Activated T-cell treated with anti-CD3 and anti-CD28 coated beads, Interleukin-2, amount 50 U/mL, for 72 hours (primary cell): ENCODE measurements at regions not wholly inside any gene's neighbourhood (a gene's known extent, or its start where the extent isn't known, plus 50 kb on each side); places are given as distances from the start of the nearest gene placed in this dataset.

Source experiments
- ATAC-seq, 2 donors: fragments of 150-1000 bp; cut with Tn5 transposase; replicated peaks in 1 of 2; 2 replicates each; pipeline ENCODE4 v1.10.0; 2021; ENCODE audit warnings: moderate library complexity in 2 of 2, mild to moderate bottlenecking in 1 of 2
- DNase-seq, 2 donors: peaks; one replicate each; pipeline ENCODE4 v3.0.0; 2021 to 2022; ENCODE audit warnings: mixed read lengths in 1 of 2
- H3K27ac Mint-ChIP-seq: one replicate; pipeline ENCODE4 v1.8.0; 2022; ENCODE audit warnings: mild to moderate bottlenecking, moderate library complexity, mixed read lengths
- H3K27me3 Mint-ChIP-seq: one replicate; pipeline ENCODE4 v1.8.0; 2022; ENCODE audit warnings: low read depth, mixed read lengths
- H3K36me3 Mint-ChIP-seq, 2 donors: one replicate each; pipeline ENCODE4 v1.8.0; 2022; ENCODE audit warnings: mixed read lengths in 2 of 2, mild to moderate bottlenecking in 1 of 2; ENCODE audit not compliant: insufficient read depth in 2 of 2
- H3K4me1 Mint-ChIP-seq: one replicate; pipeline ENCODE4 v1.8.0; 2022; ENCODE audit warnings: low read depth, mixed read lengths
- H3K4me3 Mint-ChIP-seq, 2 donors: one replicate each; pipeline ENCODE4 v1.8.0; 2022; ENCODE audit warnings: mild to moderate bottlenecking in 2 of 2, mixed read lengths in 2 of 2, moderate library complexity in 2 of 2
- H3K9me3 Mint-ChIP-seq, 2 donors: one replicate each; pipeline ENCODE4 v1.8.0; 2022; ENCODE audit warnings: mixed read lengths in 2 of 2

GRCh38 chr2:64853306-64853705 is 135.9 kb upstream of the SLC1A4 start:
- H3K36me3 Mint-ChIP-seq, result no peaks in the 10 kb centered on the region
- no peak overlapping the region for H3K4me3 Mint-ChIP-seq
- ATAC-seq (no peak), DNase-seq (no peak)
- H3K27me3 Mint-ChIP-seq, result peaks cover 7% of the 10 kb centered on the region
- peaks cover 7% of the 10 kb centered on the region for H3K4me1 Mint-ChIP-seq
- no peak overlapping the region for H3K27ac Mint-ChIP-seq
- no peaks in the 10 kb centered on the region for H3K9me3 Mint-ChIP-seq

GRCh38 chr2:64853894-64854293 is 135.3 kb upstream of the SLC1A4 start:
- ATAC-seq, result no peak
- H3K4me3 Mint-ChIP-seq, result no peak overlapping the region
- no peak for DNase-seq
- H3K9me3 Mint-ChIP-seq, result no peaks in the 10 kb centered on the region
- peaks cover 12% of the 10 kb centered on the region for H3K27me3 Mint-ChIP-seq
- no peak overlapping the region for H3K27ac Mint-ChIP-seq
- peaks cover 10% of the 10 kb centered on the region for H3K4me1 Mint-ChIP-seq
- H3K36me3 Mint-ChIP-seq, result no peaks in the 10 kb centered on the region

- ATAC-seq (peak; percentile 36 to 76), DNase-seq (no peak)
- Mint-ChIP-seq H3K9me3 (no peaks in the 10 kb centered on the region), H3K4me3 (no peak overlapping the region), H3K36me3 (no peaks in the 10 kb centered on the region), H3K4me1 (peaks cover 15% of the 10 kb centered on the region), H3K27me3 (peaks cover 16% of the 10 kb centered on the region), H3K27ac (no peak overlapping the region)
Measured at GRCh38 chr2:64854773-64855237, 134.4 kb upstream of the SLC1A4 start.

- Mint-ChIP-seq H3K27me3 (peaks cover 16% of the 10 kb centered on the region), H3K27ac (no peak overlapping the region), H3K36me3 (no peaks in the 10 kb centered on the region), H3K9me3 (no peaks in the 10 kb centered on the region), H3K4me1 (peaks cover 15% of the 10 kb centered on the region), H3K4me3 (no peak overlapping the region)
- DNase-seq, result no peak
- ATAC-seq, result no peak
Measured at GRCh38 chr2:64857581-64858471, 131.4 kb upstream of the SLC1A4 start.

- ATAC-seq, result no peak
Measured at GRCh38 chr2:64858541-64859311, 130.5 kb upstream of the SLC1A4 start.

GRCh38 chr2:64859312-64860212 is 129.6 kb upstream of the SLC1A4 start:
- H3K4me3 Mint-ChIP-seq, result peak overlapping the region in 1 of 2 donors; percentile 56
- no peaks in the 10 kb centered on the region for H3K36me3 Mint-ChIP-seq
- ATAC-seq (peak; percentile 27 to 51), DNase-seq (peak in 1 of 2 donors; percentile 32)
- H3K27ac Mint-ChIP-seq, result no peak overlapping the region
- H3K27me3 Mint-ChIP-seq, result peaks cover 16% of the 10 kb centered on the region
- peaks cover 13% of the 10 kb centered on the region for H3K4me1 Mint-ChIP-seq
- no peaks in the 10 kb centered on the region for H3K9me3 Mint-ChIP-seq

More at GRCh38 chr2:64858541-64859311, 130.5 kb upstream of the SLC1A4 start:
- peaks cover 16% of the 10 kb centered on the region for H3K27me3 Mint-ChIP-seq
- H3K4me1 Mint-ChIP-seq, result peaks cover 15% of the 10 kb centered on the region
- DNase-seq, result no peak
- H3K4me3 Mint-ChIP-seq, result peak overlapping the region in 1 of 2 donors; percentile 56
- H3K36me3 Mint-ChIP-seq, result no peaks in the 10 kb centered on the region
- no peak overlapping the region for H3K27ac Mint-ChIP-seq
- no peaks in the 10 kb centered on the region for H3K9me3 Mint-ChIP-seq

- no peaks in the 10 kb centered on the region for H3K9me3 Mint-ChIP-seq
- DNase-seq (no peak), ATAC-seq (no peak)
- no peaks in the 10 kb centered on the region for H3K36me3 Mint-ChIP-seq
- no peak overlapping the region for H3K27ac Mint-ChIP-seq
- peaks cover 8% of the 10 kb centered on the region for H3K4me1 Mint-ChIP-seq
- no peak overlapping the region for H3K4me3 Mint-ChIP-seq
- H3K27me3 Mint-ChIP-seq, result peaks cover 16% of the 10 kb centered on the region
Measured at GRCh38 chr2:64860276-64860885, 128.8 kb upstream of the SLC1A4 start.

GRCh38 chr2:64860936-64861335 is 128.3 kb upstream of the SLC1A4 start:
- no peak overlapping the region for H3K27ac Mint-ChIP-seq
- no peak for DNase-seq
- no peaks in the 10 kb centered on the region for H3K36me3 Mint-ChIP-seq
- no peaks in the 10 kb centered on the region for H3K9me3 Mint-ChIP-seq
- peaks cover 8% of the 10 kb centered on the region for H3K4me1 Mint-ChIP-seq
- H3K27me3 Mint-ChIP-seq, result peaks cover 16% of the 10 kb centered on the region
- H3K4me3 Mint-ChIP-seq, result no peak overlapping the region
- no peak for ATAC-seq

- DNase-seq, result no peak
- ATAC-seq, result no peak
- H3K27me3 Mint-ChIP-seq, result peaks cover 23% of the 10 kb centered on the region
- no peaks in the 10 kb centered on the region for H3K9me3 Mint-ChIP-seq
- H3K36me3 Mint-ChIP-seq, result no peaks in the 10 kb centered on the region
- peaks cover 8% of the 10 kb centered on the region for H3K4me1 Mint-ChIP-seq
- no peak overlapping the region for H3K4me3 Mint-ChIP-seq
- no peak overlapping the region for H3K27ac Mint-ChIP-seq
Measured at GRCh38 chr2:64861452-64862397, 127.5 kb upstream of the SLC1A4 start.

GRCh38 chr2:64862623-64863022 is 126.6 kb upstream of the SLC1A4 start:
- no peaks in the 10 kb centered on the region for H3K36me3 Mint-ChIP-seq
- peak; percentile 26 to 27 for ATAC-seq
- H3K27ac Mint-ChIP-seq, result no peak overlapping the region
- H3K4me1 Mint-ChIP-seq, result peaks cover 8% of the 10 kb centered on the region
- H3K27me3 Mint-ChIP-seq, result peaks cover 26% of the 10 kb centered on the region
- H3K4me3 Mint-ChIP-seq, result no peak overlapping the region
- H3K9me3 Mint-ChIP-seq, result no peaks in the 10 kb centered on the region
- no peak for DNase-seq

GRCh38 chr2:64863097-64863820 is 125.9 kb upstream of the SLC1A4 start:
- DNase-seq (no peak), ATAC-seq (no peak)
- Mint-ChIP-seq H3K27ac (no peak overlapping the region), H3K27me3 (peaks cover 21% of the 10 kb centered on the region), H3K9me3 (no peaks in the 10 kb centered on the region), H3K4me1 (peaks cover 8% of the 10 kb centered on the region), H3K4me3 (no peak overlapping the region), H3K36me3 (no peaks in the 10 kb centered on the region)
